HG02885 (cell line): ENCODE measurements at regions not wholly inside any gene's neighbourhood (a gene's known extent, or its start where the extent isn't known, plus 50 kb on each side); places are given as distances from the start of the nearest gene placed in this dataset.
"Not testable (repeated sequence)": the region's sequence is repeated elsewhere in the genome, so short reads cannot be mapped to it uniquely, and the experiment has no call there.

Experiments
- ATAC-seq: cut with Tn5 transposase; IDR thresholded peaks from one replicate; pipeline ENCODE4 v1.9.1; 2021; ENCODE audit warnings: mild to moderate bottlenecking; ENCODE audit not compliant: unreplicated experiment, poor library complexity

- no peak for ATAC-seq
Observed at GRCh38 chr15:36110659-36110993, 468.8 kb upstream of the CDIN1 start.

DNA sequence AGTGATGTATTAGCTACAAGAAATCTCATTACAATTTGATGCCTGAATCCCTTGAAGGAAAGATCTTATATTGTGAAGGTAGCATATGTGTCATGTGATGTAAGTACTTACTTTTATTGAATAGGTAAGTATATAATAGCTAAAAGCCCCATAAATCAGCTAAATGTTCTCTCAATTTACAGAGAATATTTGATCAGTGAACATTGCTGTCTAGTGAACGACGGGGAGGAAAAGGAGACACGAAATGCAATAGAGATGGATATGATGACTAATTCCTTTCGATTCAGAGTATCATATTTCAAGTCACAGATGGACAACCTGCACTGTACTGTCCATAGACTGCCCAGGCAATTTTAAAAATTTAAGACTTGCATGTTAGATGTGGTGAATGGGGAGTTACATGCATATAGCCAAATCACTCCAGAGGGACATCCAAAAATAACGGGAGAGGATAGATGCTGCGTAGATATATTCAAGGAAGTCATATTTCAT lies 462.1 kb upstream of the CDIN1 start:
- ATAC-seq: no peak

GRCh38 chr15:36126194-36126593 lies 453.2 kb upstream of the CDIN1 start:
- ATAC-seq: no peak

GRCh38 chr15:36130641-36131310 lies 448.6 kb upstream of the CDIN1 start:
- ATAC-seq: no peak

DNA sequence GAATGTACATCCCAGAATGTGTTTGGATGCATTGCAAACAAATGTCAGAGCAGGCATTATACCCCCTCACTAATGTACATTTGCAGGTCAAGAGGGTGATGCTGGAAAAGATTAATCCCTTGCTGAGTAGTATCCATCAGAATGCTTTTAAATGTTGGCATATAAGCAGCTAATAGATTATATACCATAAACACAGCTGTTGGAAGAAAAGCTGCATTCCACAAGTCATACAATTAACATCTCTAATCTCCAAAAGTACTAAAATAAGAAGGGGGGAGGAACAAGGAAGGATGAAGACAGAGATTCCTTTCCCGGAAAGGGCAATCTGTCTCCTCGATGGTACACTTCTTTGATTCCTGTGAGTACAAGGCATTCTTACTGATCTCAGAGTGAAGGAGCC lies 445.7 kb upstream of the CDIN1 start:
- ATAC-seq: no peak

DNA sequence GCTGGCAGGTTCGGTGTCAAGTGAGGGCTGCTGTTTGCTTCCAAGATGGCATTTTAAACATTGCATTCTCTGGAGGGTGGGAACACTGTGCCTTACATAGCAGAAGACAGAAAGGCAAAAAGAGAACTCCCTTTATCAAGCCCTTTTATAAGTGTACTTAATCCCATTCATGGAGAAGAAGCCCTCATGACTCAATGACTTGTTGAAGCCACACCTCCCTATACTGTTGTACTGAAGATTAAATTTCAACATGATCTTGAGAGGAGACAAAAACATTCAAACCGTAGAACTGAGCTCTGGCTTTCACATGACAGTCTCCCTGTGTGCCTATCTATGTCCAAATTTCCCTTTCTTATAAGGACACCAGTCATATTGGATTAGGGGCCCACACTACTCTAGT lies 443.4 kb upstream of the CDIN1 start:
- no peak for ATAC-seq

- ATAC-seq: no peak
Observed at GRCh38 chr15:36152936-36153335, 426.5 kb upstream of the CDIN1 start.

- no peak for ATAC-seq
Observed at GRCh38 chr15:36156879-36157427, 422.5 kb upstream of the CDIN1 start.

DNA sequence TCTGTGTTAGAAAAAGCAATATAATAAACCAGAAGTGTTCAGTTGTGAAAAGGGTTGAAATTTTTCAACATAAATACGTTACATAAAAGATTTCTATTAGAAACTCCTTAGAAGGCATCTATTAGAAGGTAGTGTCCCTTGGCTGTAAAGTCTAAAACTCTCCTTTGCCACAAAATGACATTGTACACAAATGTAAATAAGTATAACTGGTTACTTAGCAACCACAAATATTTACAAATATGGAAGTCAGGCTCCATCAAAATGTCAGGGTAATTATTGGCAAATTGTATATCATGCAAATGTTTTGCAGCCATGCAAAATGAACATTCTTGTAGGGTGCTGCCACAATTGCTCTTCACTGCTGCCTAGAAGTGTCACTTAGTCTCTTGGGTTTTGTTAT lies 419.1 kb upstream of the CDIN1 start:
- ATAC-seq: no peak

- no peak for ATAC-seq
Observed at GRCh38 chr15:36161108-36161507, 418.3 kb upstream of the CDIN1 start.

- no peak for ATAC-seq
Observed at GRCh38 chr15:36161771-36162212, 417.6 kb upstream of the CDIN1 start.

- ATAC-seq: not testable (repeated sequence)
Observed at GRCh38 chr15:36163983-36164382, 415.4 kb upstream of the CDIN1 start.

DNA sequence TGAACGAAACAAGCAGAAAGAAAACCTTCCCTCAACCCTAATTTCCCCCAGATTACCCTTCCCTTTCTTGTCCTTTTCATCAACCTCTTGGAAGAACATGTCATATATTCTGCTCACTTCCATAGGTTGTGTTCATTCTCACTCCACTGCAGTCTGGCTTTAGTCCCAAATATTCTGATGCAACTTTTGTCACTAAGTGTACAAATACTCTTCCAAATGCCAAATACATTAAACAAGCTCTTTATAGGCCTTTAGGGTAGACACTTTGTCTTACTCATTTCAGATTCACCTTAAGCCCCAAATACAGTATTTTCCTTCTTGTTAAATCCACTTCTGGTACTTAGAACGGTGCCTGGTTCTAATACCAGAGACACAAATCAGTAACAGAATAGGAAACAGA lies 406.5 kb upstream of the CDIN1 start:
- ATAC-seq: no peak

DNA sequence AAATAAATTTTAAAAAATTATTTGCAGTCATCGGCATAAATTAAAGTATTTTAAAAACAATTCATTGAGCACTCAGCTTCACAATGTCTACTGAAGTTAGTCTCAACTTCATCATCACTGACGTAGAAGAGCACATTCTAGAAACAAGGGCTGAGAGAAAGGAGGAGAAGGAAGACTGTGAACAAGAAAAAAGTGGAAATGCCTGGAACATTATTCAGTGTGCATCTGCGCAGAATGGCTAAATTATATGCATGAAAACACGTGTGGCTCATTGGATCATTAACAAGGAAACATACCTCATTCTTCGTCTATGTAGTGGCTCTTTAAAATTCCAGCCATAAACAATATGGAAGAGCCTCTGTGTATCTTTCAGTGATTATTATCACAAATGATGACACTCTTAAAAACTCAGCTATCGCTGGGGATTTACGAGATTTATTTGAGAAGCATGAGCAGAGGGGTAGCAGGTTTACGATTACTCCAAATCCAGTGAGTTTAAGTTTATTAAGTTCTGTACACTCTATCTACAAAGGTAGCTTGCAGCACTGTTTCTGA lies 404.2 kb upstream of the CDIN1 start:
- no peak for ATAC-seq

- no peak for ATAC-seq
Observed at GRCh38 chr15:36175741-36176291, 403.6 kb upstream of the CDIN1 start.

GRCh38 chr15:36177590-36178302 lies 401.7 kb upstream of the CDIN1 start:
- ATAC-seq: no peak

GRCh38 chr15:36178303-36178633 lies 401.2 kb upstream of the CDIN1 start:
- no peak for ATAC-seq

DNA sequence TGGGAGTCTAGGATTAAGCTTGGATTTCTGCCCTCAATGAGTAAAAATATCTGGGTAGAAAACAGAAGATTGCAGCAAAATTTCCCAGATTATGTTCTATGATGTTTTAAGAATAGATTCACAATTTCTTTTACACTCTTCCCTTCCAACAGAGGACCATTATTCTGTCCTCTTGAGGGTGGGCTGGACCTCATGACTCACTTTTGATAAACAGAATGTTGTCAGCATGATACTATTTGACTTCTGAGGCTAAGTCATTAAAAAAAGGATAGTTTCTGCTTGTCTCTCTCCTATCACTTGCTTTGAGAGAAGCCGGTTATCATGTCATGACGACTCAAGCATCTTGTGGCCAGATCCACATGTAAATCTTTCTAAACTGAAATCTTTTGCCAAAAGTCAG lies 396.2 kb upstream of the CDIN1 start:
- no peak for ATAC-seq

- no peak for ATAC-seq
Observed at GRCh38 chr15:36185438-36185837, 394.0 kb upstream of the CDIN1 start.

DNA sequence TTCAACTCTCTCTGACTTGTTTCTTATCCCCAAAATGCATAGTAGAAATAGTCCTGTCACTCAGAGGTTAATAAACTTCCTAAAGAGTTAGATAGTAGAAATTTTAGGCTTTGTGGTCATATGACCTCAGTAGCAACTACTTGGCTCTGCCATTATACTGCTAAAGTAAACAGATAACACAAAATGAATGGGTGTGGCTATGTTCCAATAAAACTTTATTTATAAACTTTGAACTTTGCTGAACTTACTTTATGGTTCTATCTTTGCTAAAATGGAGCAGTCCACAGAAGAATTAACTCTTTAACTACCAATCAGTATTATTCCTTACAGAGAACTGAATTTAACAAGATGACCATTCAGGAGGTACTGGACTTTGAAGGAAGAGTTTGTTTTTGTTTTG lies 393.6 kb upstream of the CDIN1 start:
- no peak for ATAC-seq

DNA sequence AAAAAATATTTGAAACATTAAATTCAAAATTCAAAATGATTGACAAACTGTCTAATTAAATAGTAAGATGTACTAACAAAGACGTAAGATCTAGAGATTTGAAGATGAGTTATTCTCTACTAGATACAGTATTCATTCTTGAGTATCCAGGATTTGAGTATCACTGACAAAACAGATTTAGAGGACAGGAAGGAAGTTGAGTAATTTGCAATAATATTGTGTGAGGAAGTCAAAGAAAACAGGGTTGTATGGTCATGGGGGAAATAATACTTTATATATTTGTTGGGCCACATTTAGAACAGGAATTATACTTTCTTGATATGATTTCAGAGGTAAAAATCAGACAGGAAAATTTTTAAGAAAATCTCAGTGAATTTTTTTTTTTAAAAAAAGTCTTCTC lies 393.1 kb upstream of the CDIN1 start:
- no peak for ATAC-seq
